ENCODE measurements at regions not wholly inside any gene's neighbourhood (a gene's known extent, or its start where the extent isn't known, plus 50 kb on each side); places are given as distances from the start of the nearest gene placed in this dataset.

DNA sequence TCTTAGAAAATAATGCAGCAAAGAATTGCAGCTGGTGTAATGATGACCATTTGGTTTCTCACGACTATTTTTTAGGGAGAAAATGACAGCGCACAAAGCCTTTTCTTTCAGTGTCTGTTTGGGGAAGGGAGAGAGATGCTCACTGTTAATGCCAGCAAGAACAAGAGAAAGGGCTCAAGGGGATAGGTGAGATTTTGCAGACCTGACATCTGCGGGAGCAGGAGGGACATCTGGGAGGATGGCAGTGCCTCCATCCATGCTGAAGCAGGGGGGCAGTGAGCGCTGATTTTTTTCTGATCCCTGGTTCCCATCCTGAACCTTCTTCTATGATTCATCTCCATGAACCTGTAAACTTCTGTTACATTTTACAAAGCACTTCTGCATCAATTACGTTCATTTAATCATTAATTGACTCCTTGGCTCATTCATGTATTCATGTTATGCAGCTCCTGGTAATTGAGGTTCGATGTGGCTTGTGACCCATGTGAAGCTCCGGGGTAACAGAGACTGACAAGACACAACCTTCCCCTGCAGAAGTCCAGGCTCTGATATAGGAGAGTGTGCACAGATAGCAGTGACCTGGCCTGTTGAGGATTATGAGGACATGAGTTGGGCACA lies 595.3 kb downstream of the PTPRU start:
- H3K9me3 ChIP-seq: no peaks in the 10 kb centered on the region
- no peaks in the 10 kb centered on the region for H3K4me1 ChIP-seq (ENCODE audit: low read depth)
- TF ChIP-seq, protein P1, sequence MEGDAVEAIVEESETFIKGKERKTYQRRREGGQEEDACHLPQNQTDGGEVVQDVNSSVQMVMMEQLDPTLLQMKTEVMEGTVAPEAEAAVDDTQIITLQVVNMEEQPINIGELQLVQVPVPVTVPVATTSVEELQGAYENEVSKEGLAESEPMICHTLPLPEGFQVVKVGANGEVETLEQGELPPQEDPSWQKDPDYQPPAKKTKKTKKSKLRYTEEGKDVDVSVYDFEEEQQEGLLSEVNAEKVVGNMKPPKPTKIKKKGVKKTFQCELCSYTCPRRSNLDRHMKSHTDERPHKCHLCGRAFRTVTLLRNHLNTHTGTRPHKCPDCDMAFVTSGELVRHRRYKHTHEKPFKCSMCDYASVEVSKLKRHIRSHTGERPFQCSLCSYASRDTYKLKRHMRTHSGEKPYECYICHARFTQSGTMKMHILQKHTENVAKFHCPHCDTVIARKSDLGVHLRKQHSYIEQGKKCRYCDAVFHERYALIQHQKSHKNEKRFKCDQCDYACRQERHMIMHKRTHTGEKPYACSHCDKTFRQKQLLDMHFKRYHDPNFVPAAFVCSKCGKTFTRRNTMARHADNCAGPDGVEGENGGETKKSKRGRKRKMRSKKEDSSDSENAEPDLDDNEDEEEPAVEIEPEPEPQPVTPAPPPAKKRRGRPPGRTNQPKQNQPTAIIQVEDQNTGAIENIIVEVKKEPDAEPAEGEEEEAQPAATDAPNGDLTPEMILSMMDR (IDR thresholded peaks at IDR 0.05): no peak
- ATAC-seq (no peak), DNase-seq (no peak)
- H3K36me3 ChIP-seq (ENCODE audit: low read depth): no peaks in the 10 kb centered on the region
- intact Hi-C loops (cut with DNase I, micrococcal nuclease): no loop called here
- H3K4me3 ChIP-seq: no peak overlapping the region

DNA sequence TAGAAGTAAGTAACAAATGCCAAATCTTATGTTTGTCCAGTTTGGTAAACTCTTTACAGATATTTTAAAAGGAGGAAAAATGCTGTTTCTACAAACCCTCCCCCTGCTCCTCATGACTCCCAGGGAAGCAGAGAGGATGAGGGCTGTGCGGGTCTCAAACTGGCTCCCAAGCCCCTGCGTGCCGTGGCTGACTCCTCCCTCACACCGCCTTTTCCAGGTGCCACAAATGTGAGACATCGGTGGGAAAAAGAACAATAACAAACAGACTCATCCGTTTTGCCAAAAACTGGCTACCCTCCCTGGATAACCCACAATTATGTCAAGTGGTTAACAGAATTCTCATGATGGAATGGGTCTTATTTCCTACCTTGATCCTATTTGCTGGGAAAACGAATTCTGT lies 594.6 kb downstream of the PTPRU start:
- no peak overlapping the region for H3K4me3 ChIP-seq
- H3K9me3 ChIP-seq: no peaks in the 10 kb centered on the region
- intact Hi-C loops (cut with DNase I, micrococcal nuclease): no loop called here
- no peak for DNase-seq
- H3K4me1 ChIP-seq (ENCODE audit: low read depth): no peaks in the 10 kb centered on the region
- ATAC-seq: no peak
- H3K36me3 ChIP-seq (ENCODE audit: low read depth): no peaks in the 10 kb centered on the region
- TF ChIP-seq, protein P1 (IDR thresholded peaks at IDR 0.05): no peak

DNA sequence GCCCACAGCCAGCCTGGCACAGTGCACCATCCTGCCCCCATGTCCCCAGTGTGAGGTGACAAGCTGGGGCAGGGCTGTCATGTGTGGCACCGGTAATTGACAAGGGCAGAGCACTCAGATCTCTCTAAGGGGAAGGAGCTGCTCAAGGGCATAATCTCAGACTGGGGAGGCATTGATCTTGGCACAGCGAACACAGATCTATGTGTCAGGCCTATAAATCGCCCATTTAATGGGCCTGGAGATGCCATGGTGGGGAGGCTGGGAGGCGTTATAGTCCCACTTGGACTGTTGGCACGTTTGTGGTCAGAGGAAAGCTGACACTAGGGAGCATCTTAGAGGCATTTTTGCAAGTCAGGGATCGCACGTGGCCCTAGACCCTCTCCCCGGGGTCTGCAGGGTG lies 594.1 kb downstream of the PTPRU start:
- intact Hi-C loops (cut with DNase I, micrococcal nuclease): no loop called here

DNA sequence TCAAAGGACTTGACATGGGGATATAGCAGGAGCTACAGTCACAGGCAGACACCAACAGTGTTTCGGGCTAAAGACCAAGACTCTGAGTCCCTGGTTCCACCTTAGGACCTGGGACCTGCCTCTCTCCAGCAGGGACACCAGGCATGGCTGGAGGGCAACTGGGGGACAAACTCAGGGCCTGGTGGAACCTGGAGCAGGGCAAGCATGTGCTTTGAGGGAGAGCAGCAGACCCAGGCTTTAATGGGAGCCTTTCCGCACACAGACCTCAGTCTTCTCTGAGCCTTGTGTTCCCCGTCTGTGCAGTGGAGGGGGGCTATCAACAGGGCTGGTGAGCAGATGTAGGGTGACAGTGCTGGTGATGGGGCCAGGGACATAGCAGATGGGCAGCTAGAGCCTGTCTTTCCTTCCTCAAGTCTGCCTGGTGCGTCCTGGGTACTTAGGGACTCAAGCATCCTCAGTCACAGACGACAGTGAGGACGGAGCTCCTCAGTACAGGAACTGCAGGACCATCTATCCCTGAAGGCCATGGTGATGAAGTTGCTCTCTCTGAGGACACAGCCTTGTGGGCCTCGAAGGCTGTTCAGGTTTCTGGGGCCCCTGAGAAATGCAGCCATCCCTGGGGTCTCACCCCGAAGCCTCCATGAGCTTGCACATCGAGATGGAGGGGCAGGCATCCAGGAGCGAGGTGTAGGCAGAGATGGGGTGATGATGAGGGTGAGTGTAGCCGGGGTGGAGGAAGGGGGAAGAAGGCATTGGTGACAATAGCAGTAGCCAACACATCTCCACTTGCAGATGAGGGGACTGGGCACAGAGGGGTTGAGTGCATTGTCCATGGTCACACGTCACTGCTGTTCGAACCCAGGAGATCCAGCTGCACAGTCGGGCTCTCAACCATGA lies 593.4 kb downstream of the PTPRU start:
- H3K4me1 ChIP-seq (ENCODE audit: low read depth): no peaks in the 10 kb centered on the region
- TF ChIP-seq, protein P1 (IDR thresholded peaks at IDR 0.05): no peak
- H3K4me3 ChIP-seq: no peak overlapping the region
- H3K9me3 ChIP-seq: no peaks in the 10 kb centered on the region
- no peak for ATAC-seq
- no peak for DNase-seq
- intact Hi-C loops (cut with DNase I, micrococcal nuclease): no loop called here
- H3K36me3 ChIP-seq (ENCODE audit: low read depth): no peaks in the 10 kb centered on the region

More for the DNA sequence above, 594.1 kb downstream of the PTPRU start:
- no peaks in the 10 kb centered on the region for H3K36me3 ChIP-seq (ENCODE audit: low read depth)
- no peaks in the 10 kb centered on the region for H3K9me3 ChIP-seq
- DNase-seq (no peak), ATAC-seq (no peak)
- TF ChIP-seq, protein P1 (IDR thresholded peaks at IDR 0.05): no peak
- no peaks in the 10 kb centered on the region for H3K4me1 ChIP-seq (ENCODE audit: low read depth)
- no peak overlapping the region for H3K4me3 ChIP-seq

DNA sequence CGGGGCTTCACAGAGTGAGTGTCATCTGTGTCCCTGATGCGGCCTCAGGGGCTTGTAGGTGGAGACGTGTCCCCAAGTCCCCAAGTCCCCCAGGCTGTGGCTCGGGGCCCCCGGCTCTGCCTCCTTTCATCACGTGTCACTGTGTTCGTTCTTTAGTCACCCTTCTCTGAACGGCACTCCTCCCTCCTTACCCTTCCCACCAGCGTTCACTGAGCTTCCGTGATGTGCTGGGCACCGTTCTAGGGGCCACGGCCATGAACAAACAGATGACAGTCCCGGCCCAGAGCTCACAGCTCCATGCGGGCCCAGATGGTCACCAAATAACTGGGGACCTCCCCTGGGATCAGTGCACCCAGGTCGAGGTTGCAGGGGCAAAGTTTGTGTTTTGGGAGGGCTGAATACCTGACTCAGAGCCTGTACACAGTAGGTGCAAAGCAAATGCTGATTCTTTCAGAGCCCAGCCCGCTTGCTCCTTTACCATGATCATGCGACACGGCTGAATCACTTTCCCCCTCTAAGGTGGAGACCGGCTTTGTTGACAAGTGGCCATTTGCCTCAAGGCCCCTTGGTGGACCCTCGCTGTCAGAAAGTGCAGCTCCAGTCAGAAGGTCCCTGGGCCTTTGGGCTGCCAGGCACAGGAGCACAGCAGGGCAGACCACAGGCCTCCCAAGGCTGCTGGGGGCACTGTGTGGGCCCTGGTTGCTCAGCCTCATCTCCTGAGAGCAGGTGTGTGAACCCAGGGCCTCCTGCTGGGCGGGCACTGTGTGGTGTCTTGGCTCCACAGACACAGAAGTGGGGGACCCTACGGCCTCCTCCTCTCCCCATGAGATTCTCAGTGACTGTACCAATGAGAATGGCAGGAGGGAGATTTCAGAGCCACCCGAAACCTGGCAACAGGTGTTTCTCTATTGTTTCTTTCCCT lies 592.5 kb downstream of the PTPRU start:
- ATAC-seq (no peak), DNase-seq (no peak)

More for the DNA sequence above, 592.5 kb downstream of the PTPRU start:
- no peaks in the 10 kb centered on the region for H3K4me1 ChIP-seq (ENCODE audit: low read depth)
- TF ChIP-seq, protein P1 (IDR thresholded peaks at IDR 0.05): no peak
- intact Hi-C loops (cut with DNase I, micrococcal nuclease): no loop called here
- H3K9me3 ChIP-seq: no peaks in the 10 kb centered on the region
- no peaks in the 10 kb centered on the region for H3K36me3 ChIP-seq (ENCODE audit: low read depth)
- H3K4me3 ChIP-seq: no peak overlapping the region

Measured in mucosa of descending colon (tissue), 3 donors.